Mammary epithelial cell (primary cell): ENCODE measurements at regions not wholly inside any gene's neighbourhood (a gene's known extent, or its start where the extent isn't known, plus 50 kb on each side); places are given as distances from the start of the nearest gene placed in this dataset.

Experiments
- CTCF ChIP-seq, 2 donors: IDR thresholded peaks in 1 of 2; conservative IDR thresholded peaks in 1 of 2; 2 replicates each; pipeline ENCODE4 v1.5.1; 2011 to 2012; ENCODE audit warnings: inconsistent platforms in 2 of 2, low read length in 2 of 2, mild to moderate bottlenecking in 2 of 2, control low read depth in 1 of 2, low read depth in 1 of 2; ENCODE audit not compliant: insufficient read depth in 1 of 2; ENCODE audit errors: extremely low read depth in 1 of 2
- EZH2 ChIP-seq: IDR thresholded peaks from 2 replicates; pipeline ENCODE4 v1.6.1; 2012; ENCODE audit warnings: low read length, inconsistent platforms, borderline replicate concordance

GRCh38 chr4:159673221-159673620, 570.3 kb downstream of the RAPGEF2 start:
- no peak for TF ChIP-seq CTCF (conservative IDR thresholded peaks at IDR 0.05 in 1 of 2, IDR thresholded peaks at IDR 0.05 in 1 of 2; ENCODE audit: extremely low read depth in 1 of 2, insufficient read depth in 1 of 2, low read depth in 1 of 2, low read length in 2 of 2)
- no peak for TF ChIP-seq EZH2
